IMR-90 (cell line): ENCODE measurements at regions not wholly inside any gene's neighbourhood (a gene's known extent, or its start where the extent isn't known, plus 50 kb on each side); places are given as distances from the start of the nearest gene placed in this dataset.

ENCODE experiments used
- ATAC-seq: fragments of 200-7000 bp; cut with Tn5 transposase; 2 replicates; pipeline ENCODE4 v1.9.1; 2020; ENCODE audit warnings: low read depth, mild to moderate bottlenecking, moderate library complexity
- BruUV-seq: library from RNA; stranded (reverse); fragments of 400-500 nt; replicated peaks from 2 replicates; lab custom pipeline; 2021; lab: Mats Ljungman, UMichigan
- CTCF ChIA-PET: fragments of 300-600 bp; formaldehyde crosslinking; extraction: SDS; loops from one replicate; lab custom pipeline; 2021; ENCODE audit warnings: antibody characterized with exemption; lab: Yijun Ruan, JAX
- POLR2A ChIA-PET: fragments of 300-600 bp; sonication (Branson Sonifier 250); formaldehyde crosslinking; loops from one replicate; lab custom pipeline; 2022; ENCODE audit warnings: antibody characterized with exemption; ENCODE audit not compliant: unreplicated experiment; lab: Charles Lee
- DNase-seq: peaks from one replicate; pipeline ENCODE4 v3.0.0; 2013
- H2AFZ ChIP-seq: replicated peaks from 2 replicates; pipeline ENCODE3; 2013; ENCODE audit warnings: low read length, mild to moderate bottlenecking; ENCODE audit not compliant: poor library complexity
- H2AK5ac ChIP-seq: 2 replicates; pipeline ENCODE4 v1.6.1; 2013; ENCODE audit warnings: low read depth, low read length, inconsistent platforms
- H2AK9ac ChIP-seq: replicated peaks from 2 replicates; pipeline ENCODE3; 2013; ENCODE audit warnings: mild to moderate bottlenecking, low read depth, low read length, moderate library complexity; ENCODE audit not compliant: poor library complexity
- H2BK120ac ChIP-seq: 2 replicates; pipeline ENCODE4 v1.6.1; 2013; ENCODE audit warnings: low read depth, low read length, inconsistent platforms
- H2BK15ac ChIP-seq: 3 replicates; pipeline ENCODE4 v1.6.1; 2013; ENCODE audit warnings: low read depth, low read length, inconsistent platforms
- H2BK20ac ChIP-seq: 2 replicates; pipeline ENCODE4 v1.6.1; 2013; ENCODE audit warnings: low read depth, mild to moderate bottlenecking, inconsistent platforms, low read length, moderate library complexity
- H2BK5ac ChIP-seq: 2 replicates; pipeline ENCODE4 v1.6.1; 2013; ENCODE audit warnings: mild to moderate bottlenecking, low read depth, low read length, inconsistent platforms; ENCODE audit not compliant: poor library complexity, severe bottlenecking
- H3K14ac ChIP-seq: replicated peaks from 2 replicates; pipeline ENCODE4 v1.6.1; 2013; ENCODE audit warnings: low read depth, low read length, inconsistent platforms
- H3K18ac ChIP-seq: 2 replicates; pipeline ENCODE4 v1.6.1; 2013; ENCODE audit warnings: low read depth, low read length, control low read depth
- H3K23ac ChIP-seq: 2 replicates; pipeline ENCODE4 v1.6.1; 2013; ENCODE audit warnings: low read depth, low read length, inconsistent platforms
- H3K27ac ChIP-seq: 2 replicates; pipeline ENCODE4 v1.5.1; 2013; ENCODE audit warnings: mild to moderate bottlenecking, control low read depth, low read length; ENCODE audit not compliant: insufficient read depth
- H3K27me3 ChIP-seq: 2 replicates; pipeline ENCODE4 v1.6.1; 2013; ENCODE audit warnings: low read length; ENCODE audit not compliant: control insufficient read depth, insufficient read depth
- H3K36me3 ChIP-seq: 2 replicates; pipeline ENCODE4 v1.6.1; 2013; ENCODE audit warnings: low read length, mixed read lengths; ENCODE audit not compliant: control insufficient read depth, insufficient read depth
- H3K4ac ChIP-seq: 2 replicates; pipeline ENCODE4 v1.6.1; 2013; ENCODE audit warnings: low read depth, low read length, inconsistent platforms
- H3K4me1 ChIP-seq: 2 replicates; pipeline ENCODE4 v1.6.1; 2013; ENCODE audit warnings: low read length, mixed read lengths; ENCODE audit not compliant: control insufficient read depth, insufficient read depth
- H3K4me2 ChIP-seq: 2 replicates; pipeline ENCODE4 v1.6.1; 2013; ENCODE audit warnings: low read depth, mild to moderate bottlenecking, control low read depth, low read length, moderate library complexity
- H3K4me3 ChIP-seq: 2 replicates; pipeline ENCODE4 v1.5.1; 2013; ENCODE audit warnings: low read depth, mild to moderate bottlenecking, control low read depth, low read length, moderate library complexity; ENCODE audit not compliant: insufficient read depth
- H3K56ac ChIP-seq: 2 replicates; pipeline ENCODE4 v1.6.1; 2013; ENCODE audit warnings: low read length, inconsistent platforms; ENCODE audit not compliant: insufficient read depth; ENCODE audit errors: extremely low read depth
- H3K79me1 ChIP-seq, 2 experiments: 2 replicates each; pipeline ENCODE4 v1.6.1; 2013; ENCODE audit warnings: low read length in 2 of 2, inconsistent platforms in 1 of 2, low read depth in 1 of 2
- H3K9ac ChIP-seq: 2 replicates; pipeline ENCODE4 v1.6.1; 2013; ENCODE audit warnings: low read depth, low read length, control low read depth
- H3K9me1 ChIP-seq: 2 replicates; pipeline ENCODE4 v1.6.1; 2013; ENCODE audit warnings: low read length, inconsistent platforms; ENCODE audit not compliant: insufficient read depth
- H3K9me3 ChIP-seq: 2 replicates; pipeline ENCODE4 v1.6.1; 2013; ENCODE audit warnings: low read length; ENCODE audit not compliant: control insufficient read depth, insufficient read depth
- H4K20me1 ChIP-seq: 2 replicates; pipeline ENCODE4 v1.6.1; 2013; ENCODE audit warnings: low read length, inconsistent platforms; ENCODE audit not compliant: insufficient read depth
- H4K5ac ChIP-seq: 2 replicates; pipeline ENCODE4 v1.6.1; 2013; ENCODE audit warnings: mild to moderate bottlenecking, low read depth, low read length, control low read depth
- H4K8ac ChIP-seq, 2 experiments: 2 replicates each; pipeline ENCODE4 v1.6.1; 2013; ENCODE audit warnings: low read depth in 2 of 2, low read length in 2 of 2, control low read depth in 1 of 2, inconsistent platforms in 1 of 2
- H4K91ac ChIP-seq: 2 replicates; pipeline ENCODE4 v1.6.1; 2013; ENCODE audit warnings: low read depth, low read length, inconsistent platforms; ENCODE audit not compliant: insufficient read depth
- BHLHE40 ChIP-seq: fragments of 150-350 bp; IDR thresholded peaks from 2 replicates; pipeline ENCODE4 v1.6.1; 2016; ENCODE audit warnings: mild to moderate bottlenecking, low read depth, low read length
- CEBPB ChIP-seq: IDR thresholded peaks from 2 replicates; pipeline ENCODE4 v1.6.1; 2012; ENCODE audit warnings: low read depth, low read length, improper control_type of control experiment
- CTCF ChIP-seq: conservative IDR thresholded peaks from 2 replicates; pipeline ENCODE4 v1.5.1; 2012; ENCODE audit warnings: mild to moderate bottlenecking, low read depth, low read length, improper control_type of control experiment
- ELK1 ChIP-seq: fragments of 150-350 bp; IDR thresholded peaks from 2 replicates; pipeline ENCODE4 v1.6.1; 2016; ENCODE audit warnings: low read depth, mild to moderate bottlenecking, low read length, moderate library complexity, borderline replicate concordance
- FOS ChIP-seq: fragments of 150-350 bp; IDR thresholded peaks from 2 replicates; pipeline ENCODE4 v1.6.1; 2016; ENCODE audit warnings: low read depth, low read length
- MAFK ChIP-seq: IDR thresholded peaks from 2 replicates; pipeline ENCODE4 v1.6.1; 2012; ENCODE audit warnings: low read depth, low read length, improper control_type of control experiment
- MAZ ChIP-seq: IDR thresholded peaks from 2 replicates; pipeline ENCODE4 v1.6.1; 2012; ENCODE audit warnings: low read depth, mild to moderate bottlenecking, low read length, improper control_type of control experiment, moderate library complexity, borderline replicate concordance
- MXI1 ChIP-seq: IDR thresholded peaks from 2 replicates; pipeline ENCODE4 v1.6.1; 2012; ENCODE audit warnings: low read depth, mild to moderate bottlenecking, low read length, moderate library complexity, borderline replicate concordance
- NFE2L2 ChIP-seq: fragments of 150-350 bp; IDR thresholded peaks from 2 replicates; pipeline ENCODE4 v1.6.1; 2016; ENCODE audit warnings: low read depth, mild to moderate bottlenecking, low read length
- POLR2A ChIP-seq: IDR thresholded peaks from 2 replicates; pipeline ENCODE4 v1.6.1; 2012; ENCODE audit warnings: mild to moderate bottlenecking, low read depth, low read length
- RAD21 ChIP-seq: IDR thresholded peaks from 2 replicates; pipeline ENCODE4 v1.6.1; 2012; ENCODE audit warnings: low read length, improper control_type of control experiment
- RCOR1 ChIP-seq: IDR thresholded peaks from 2 replicates; pipeline ENCODE4 v1.6.1; 2012; ENCODE audit warnings: mild to moderate bottlenecking, low read length, improper control_type of control experiment; ENCODE audit not compliant: insufficient replicate concordance
- RFX5 ChIP-seq: IDR thresholded peaks from 2 replicates; pipeline ENCODE4 v1.8.0; 2012; ENCODE audit warnings: low read depth, mild to moderate bottlenecking, low read length, moderate library complexity
- WGBS, 2 experiments: methylation state at CpG; one replicate each; pipeline versions ENCODE4 v1.1.5 to v1.1.7; 2013; ENCODE audit warnings: missing lambda C conversion rate in 2 of 2; ENCODE audit not compliant: insufficient read length in 1 of 2; ENCODE audit errors: extremely low coverage in 2 of 2; 5-methylcytosine and 5-hydroxymethylcytosine counted together
- dilution Hi-C: fragments of 300-500 bp; cut with HindIII; formaldehyde crosslinking; loops from one replicate; pipeline ENCODE4 v1.14.3; 2018; ENCODE audit warnings: low sequenced_read_pairs; ENCODE audit not compliant: unreplicated experiment
- in situ Hi-C: fragments of 300-500 bp; cut with MboI; formaldehyde crosslinking; loops from 3 replicates; pipeline ENCODE4 v1.14.3; 2019; ENCODE audit warnings: low sequenced_read_pairs, inconsistent platforms, mixed read lengths
- intact Hi-C: fragments of 100-400 bp; cut with micrococcal nuclease; formaldehyde crosslinking; loops from 2 replicates; pipeline ENCODE4 v1.10.0; 2022

- H3K56ac ChIP-seq = no peak overlapping the region
- no peak overlapping the region for H4K91ac ChIP-seq
- H3K27me3 ChIP-seq = no peaks in the 10 kb centered on the region
- H3K4me2 ChIP-seq = no peak overlapping the region
- BruUV-seq = no TSS peak
- no CpG with 5 or more reads among the region's 4 CpGs for WGBS, 2 experiments
- no peak overlapping the region for H2AK9ac ChIP-seq
- H4K20me1 ChIP-seq = no peaks in the 10 kb centered on the region
- ATAC-seq (no peak), DNase-seq (no peak)
- no peak overlapping the region for H4K5ac ChIP-seq
- H3K36me3 ChIP-seq = no peaks in the 10 kb centered on the region
- no peak overlapping the region for H2BK15ac ChIP-seq
- no peak overlapping the region for H2AFZ ChIP-seq
- no peak overlapping the region for H2AK5ac ChIP-seq
- no peak overlapping the region for H2BK20ac ChIP-seq
- no peak overlapping the region for H2BK5ac ChIP-seq
- intact Hi-C loops = no loop called here
- H3K4me1 ChIP-seq = no peaks in the 10 kb centered on the region
- no peak overlapping the region for H3K23ac ChIP-seq
- H4K8ac ChIP-seq = no peak overlapping the region
- no peak overlapping the region for H3K9ac ChIP-seq
- no peaks in the 10 kb centered on the region for H3K9me1 ChIP-seq
- H3K14ac ChIP-seq = no peak overlapping the region
- H2BK120ac ChIP-seq = no peak overlapping the region
- H3K9me3 ChIP-seq = peaks cover 6% of the 10 kb centered on the region
- H3K79me1 ChIP-seq = no peaks in the 10 kb centered on the region
- H3K18ac ChIP-seq = no peak overlapping the region
- no peak overlapping the region for H3K4me3 ChIP-seq
- no peak overlapping the region for H3K27ac ChIP-seq
- no peak overlapping the region for H3K4ac ChIP-seq
- dilution Hi-C loops = no loop called here
- ChIA-PET CTCF (no interaction called here), POLR2A (no interaction called here)
- no peak for TF ChIP-seq MXI1
- no peak for TF ChIP-seq MAFK
- no peak for TF ChIP-seq RAD21
- no peak for TF ChIP-seq BHLHE40
- no peak for TF ChIP-seq ELK1
- no peak for TF ChIP-seq NFE2L2
- TF ChIP-seq FOS = no peak
- TF ChIP-seq MAZ = no peak
- TF ChIP-seq RCOR1 = no peak
- no peak for TF ChIP-seq POLR2A
- TF ChIP-seq CEBPB = no peak
- TF ChIP-seq RFX5 = no peak
- TF ChIP-seq CTCF = no peak
- in situ Hi-C loops = no loop called here
Measured at GRCh38 chr14:82080370-82080769, 546.7 kb upstream of the SEL1L start.
